HG03342 (cell line): ENCODE measurements at regions not wholly inside any gene's neighbourhood (a gene's known extent, or its start where the extent isn't known, plus 50 kb on each side); places are given as distances from the start of the nearest gene placed in this dataset.
A peak's percentile ranks its signal among the peaks of the same experiment; 100 is the strongest.

Experiments
- ATAC-seq: cut with Tn5 transposase; IDR thresholded peaks from one replicate; pipeline ENCODE4 v1.9.1; 2021; ENCODE audit warnings: mild to moderate bottlenecking, moderate library complexity; ENCODE audit not compliant: unreplicated experiment

DNA sequence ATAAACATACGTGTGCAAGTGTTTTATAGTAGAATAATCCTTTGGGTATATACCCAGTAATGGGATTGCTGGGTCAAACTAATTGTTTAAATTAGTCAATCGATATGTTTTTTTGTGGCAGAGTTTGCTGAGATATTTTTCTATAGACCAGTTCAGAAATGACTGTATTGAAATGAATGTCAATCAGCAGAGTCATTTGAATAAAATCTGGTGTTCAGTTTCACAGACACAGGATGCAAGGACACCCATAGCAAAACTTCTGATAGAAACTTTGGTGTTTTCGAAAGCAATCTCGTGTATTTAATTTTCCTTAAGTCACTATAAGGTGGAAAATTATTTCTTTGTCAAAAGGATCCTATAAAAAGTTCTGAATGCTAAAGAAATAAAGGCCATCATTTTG is 434.4 kb downstream of the RAP2B start:
- ATAC-seq: no peak

DNA sequence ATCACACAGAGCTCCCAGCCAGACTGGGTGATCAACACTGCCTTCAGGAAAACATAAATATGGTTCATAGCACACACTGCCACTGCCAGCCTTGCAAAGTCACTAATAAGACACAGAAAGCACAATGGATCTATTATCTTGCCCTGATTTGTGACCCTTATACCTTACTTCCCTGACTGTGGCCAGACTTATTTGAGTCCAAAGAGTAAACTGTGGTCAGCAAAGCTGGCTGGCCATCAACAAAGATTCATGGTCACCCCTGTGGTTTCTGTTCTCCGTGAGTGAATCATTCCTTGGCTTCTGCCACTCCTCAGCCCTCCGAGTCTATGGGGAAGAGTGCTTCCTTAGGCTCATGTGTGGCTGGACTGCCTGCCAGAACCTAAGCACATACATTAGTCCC is 437.7 kb downstream of the RAP2B start:
- no peak for ATAC-seq

- ATAC-seq: no peak
Observed at GRCh38 chr3:153600896-153601295, 438.9 kb downstream of the RAP2B start.

GRCh38 chr3:153601374-153601853 is 439.4 kb downstream of the RAP2B start:
- ATAC-seq: no peak

GRCh38 chr3:153602801-153603200 is 440.8 kb downstream of the RAP2B start:
- no peak for ATAC-seq

GRCh38 chr3:153614140-153614539 is 452.1 kb downstream of the RAP2B start:
- no peak for ATAC-seq

DNA sequence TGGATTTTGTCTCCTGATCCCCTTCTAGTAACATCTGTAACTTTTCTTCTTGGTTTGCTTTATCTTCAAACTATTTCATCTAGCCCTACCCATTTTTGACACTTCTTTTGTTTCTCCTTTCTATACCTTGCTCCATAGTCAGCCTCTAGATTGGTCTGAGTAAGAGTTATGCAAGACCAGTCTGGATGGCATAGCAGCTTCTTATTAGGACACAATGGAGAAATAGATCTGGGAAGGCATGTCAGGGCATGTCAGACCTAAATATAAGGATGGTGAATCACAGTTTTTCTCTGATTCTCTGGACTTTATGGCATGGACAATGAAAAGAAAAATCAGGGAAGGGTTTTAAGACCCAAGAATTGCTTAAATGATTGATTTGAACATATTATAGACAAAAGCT is 452.5 kb downstream of the RAP2B start:
- no peak for ATAC-seq

- ATAC-seq: no peak
Observed at GRCh38 chr3:153615863-153616262, 453.8 kb downstream of the RAP2B start.

DNA sequence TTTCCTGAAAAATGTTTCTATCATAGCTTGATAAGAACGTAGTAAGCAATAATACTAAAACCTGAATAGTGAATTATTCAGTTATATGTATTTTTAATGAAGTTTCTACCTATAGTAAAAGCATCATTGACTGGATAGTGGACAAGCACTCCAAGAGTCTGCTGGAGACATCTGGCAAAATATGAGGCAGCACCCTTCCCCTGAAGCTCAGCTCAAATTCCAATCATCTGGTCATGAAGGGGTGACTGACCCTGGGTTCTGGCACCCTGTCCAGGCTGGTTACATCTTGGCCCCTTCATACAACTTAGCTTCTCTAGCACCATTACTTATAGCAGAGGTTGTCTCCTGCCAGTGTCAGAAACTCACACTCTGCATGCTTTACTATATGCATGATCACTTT is 455.4 kb downstream of the RAP2B start:
- no peak for ATAC-seq

GRCh38 chr3:153618176-153618575 is 456.1 kb downstream of the RAP2B start:
- no peak for ATAC-seq

DNA sequence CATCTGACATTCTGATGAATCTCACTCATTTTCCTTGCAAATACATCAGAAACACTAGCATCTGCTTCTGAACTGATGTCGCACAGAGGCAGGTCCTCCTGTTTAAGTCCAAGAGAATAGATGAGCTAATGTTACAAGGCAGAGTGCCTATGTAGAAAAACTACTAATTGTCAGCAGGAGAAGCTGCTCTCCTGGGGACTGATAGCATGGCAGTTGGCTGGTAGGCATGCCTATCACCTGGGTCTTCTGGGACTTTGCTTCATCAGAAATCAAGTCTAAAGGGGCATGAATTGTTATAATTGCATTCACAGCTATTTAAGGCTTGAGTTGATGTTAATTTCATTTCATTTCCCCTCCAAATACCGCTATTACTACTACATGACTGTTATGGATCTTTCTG is 457.2 kb downstream of the RAP2B start:
- no peak for ATAC-seq

DNA sequence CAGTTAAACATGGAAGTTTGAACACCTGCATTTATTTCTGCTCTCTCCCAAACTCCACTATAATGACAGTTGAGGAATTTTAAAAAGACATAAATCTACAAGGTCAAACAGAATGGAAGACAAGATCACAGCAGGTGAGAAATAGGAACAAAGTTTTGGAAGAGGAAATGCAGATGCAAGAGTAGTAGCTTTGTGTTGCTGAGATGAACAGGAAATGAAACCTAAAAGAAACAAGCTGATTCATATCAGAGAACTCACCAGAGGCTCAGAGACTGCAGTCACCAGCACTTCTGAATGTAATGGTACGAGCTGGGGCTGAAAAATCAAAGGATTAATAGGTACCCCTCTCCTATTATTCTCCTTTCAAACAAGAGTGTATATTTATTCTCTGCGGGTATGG is 459.9 kb downstream of the RAP2B start:
- peak; percentile 99 for ATAC-seq

DNA sequence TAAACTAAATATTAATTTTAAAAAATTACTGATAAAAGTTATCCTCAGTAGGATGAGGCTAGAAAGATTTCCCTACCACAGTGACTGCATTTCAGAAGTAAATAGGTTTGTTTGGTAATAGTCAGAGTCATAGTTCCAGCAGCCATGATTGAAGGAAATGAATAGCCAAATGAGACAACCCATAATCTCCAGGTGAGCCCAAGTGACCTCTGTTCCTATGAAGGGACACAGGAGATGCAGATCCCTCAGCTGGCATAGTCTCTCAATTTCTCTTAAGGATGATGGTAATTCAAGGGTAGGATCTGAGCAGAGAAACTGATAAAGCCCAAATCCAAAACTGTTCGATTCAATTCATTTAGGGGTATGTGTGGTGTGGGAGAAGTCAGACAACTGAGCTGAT is 461.8 kb downstream of the RAP2B start:
- no peak for ATAC-seq

DNA sequence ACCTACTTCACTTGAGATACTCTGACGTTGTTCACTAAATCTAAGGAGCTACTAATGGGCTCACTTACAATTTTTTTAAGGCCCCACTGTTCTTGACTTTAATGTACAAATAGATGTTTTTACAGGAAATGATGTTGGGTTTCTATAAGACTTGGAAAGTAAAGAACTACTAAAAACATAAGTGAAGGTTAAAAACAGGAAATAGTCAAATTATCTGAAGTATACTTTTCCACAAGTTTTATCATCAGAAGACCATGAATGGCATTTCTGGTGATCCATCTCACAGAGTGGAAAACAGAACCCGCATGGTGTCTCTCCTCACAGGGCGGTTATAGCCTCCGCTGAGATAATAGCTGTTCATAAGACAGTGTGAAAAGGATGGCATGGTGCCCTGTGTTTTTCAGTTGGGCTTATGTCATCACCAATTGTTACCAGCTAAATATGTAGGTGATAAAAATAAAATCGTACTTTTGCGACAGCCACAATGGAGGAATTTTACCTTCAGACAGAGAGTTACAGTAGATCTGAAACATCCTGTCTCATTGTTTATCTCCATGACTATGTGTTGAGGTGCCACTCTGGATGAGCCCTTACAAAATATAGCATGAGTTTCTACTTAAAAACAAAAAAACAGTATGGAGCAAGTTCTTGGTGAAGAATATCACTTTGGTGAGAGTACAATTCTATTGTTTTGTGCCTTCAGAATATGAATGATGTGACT is 462.4 kb downstream of the RAP2B start:
- ATAC-seq: no peak

DNA sequence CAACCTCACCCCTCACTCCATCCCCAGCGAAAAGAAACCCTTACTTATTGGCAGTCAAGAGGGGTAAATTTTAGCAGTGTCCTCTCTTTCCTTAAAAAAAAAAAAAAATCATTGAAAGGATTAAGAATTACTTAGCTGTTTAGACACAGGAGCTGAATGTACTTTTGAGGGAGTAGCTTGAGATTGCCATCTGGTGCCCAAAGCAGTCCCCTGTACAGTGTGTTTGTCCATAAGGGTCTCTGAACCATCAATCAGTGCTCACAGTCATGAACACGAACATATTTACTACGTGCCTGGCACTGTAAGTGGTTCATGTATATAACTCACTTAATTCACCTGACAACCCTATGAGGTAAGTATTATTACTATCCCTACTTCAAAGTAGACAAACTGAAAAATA is 463.5 kb downstream of the RAP2B start:
- no peak for ATAC-seq

DNA sequence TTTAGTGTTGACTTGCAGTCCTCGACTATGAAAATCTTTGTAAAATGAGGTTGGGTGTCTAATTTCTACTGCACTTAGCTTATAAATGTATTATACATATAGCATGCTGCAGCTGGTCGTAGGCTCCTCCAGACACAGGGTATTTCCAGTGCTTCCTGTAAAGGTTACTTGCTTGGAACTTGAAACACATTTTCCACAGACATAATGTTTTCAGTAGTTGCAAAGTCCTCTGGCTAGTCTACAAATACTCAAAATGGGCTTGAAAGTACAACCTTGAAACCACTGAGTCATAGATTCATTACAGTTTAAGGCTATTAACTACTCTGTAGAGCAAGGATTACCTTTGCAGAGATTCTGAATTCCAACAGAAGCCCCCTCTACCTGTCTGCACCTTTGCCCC is 464.1 kb downstream of the RAP2B start:
- ATAC-seq: no peak

DNA sequence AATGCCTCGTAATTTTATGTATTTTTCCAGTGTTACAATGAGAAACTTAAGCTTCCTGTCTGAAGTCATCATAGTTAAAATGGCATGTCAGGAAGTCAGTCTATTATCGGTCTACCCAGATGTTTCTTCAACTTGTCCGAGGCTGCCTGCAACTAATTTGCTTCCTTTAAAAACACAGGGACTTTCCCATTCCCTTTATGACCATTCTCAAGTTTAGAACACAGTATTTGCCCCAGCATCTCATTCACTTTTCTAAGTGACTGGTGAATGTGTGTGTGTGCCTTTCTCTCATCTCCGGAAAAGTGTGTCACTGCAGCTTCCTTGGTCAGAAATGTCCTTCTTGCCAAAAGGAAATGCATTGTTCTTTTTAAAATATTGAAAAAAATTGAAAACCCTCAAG is 466.6 kb downstream of the RAP2B start:
- ATAC-seq: no peak

DNA sequence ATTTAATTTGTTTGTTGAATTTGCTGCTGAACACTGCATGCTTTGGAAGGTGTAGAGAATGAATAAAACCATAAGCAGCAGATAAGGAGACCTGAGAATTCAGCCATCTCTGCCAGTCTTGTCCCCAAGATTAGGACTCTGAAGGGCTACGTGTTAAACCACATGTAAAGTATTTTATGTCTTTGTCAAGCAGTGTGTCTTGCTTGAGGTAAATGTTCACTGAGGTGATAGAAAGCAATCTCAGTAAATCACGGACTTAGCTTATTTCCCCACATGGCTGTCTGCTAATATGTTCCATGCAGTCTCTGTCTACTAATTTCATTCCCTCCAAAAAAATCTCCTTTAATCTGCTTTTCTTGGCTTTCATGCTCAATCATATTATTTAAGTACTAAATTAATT is 467.1 kb downstream of the RAP2B start:
- no peak for ATAC-seq

DNA sequence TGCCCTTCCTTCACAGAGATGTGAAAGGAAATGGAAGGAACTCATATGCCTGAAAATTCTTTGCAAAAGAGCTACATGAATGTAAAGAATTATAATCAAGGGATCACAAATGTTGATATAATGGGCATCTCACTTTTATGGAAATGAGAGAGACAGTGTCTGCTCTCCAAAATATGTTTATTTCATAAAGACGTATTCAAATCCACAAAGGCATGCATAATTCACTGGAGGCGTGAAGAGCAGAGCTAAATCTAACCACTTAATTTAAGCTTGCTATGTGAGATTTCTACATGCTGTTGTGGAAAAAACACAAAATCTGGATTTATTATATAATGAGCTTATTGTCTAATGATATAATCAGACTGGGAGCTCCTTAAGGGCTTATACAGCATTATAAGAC is 469.1 kb downstream of the RAP2B start:
- no peak for ATAC-seq

DNA sequence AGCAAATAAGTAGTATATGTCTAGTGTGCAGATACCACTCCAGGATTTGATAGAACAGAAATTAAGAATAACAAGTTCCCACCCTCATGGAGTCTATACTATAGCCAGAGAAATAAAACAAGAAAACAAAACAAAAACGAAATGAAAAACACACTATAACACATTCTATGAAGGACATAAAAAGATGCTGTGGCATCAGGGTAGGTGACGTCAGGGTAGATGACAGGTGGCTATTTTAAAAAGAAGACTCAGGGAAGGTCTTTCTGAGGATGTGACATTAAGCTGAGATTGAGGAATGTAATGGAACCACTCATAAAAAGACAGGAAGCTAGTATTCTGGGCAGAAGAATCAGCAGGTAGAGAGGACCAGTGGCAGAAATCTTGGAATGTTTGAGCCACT is 469.6 kb downstream of the RAP2B start:
- ATAC-seq: no peak

GRCh38 chr3:153633407-153633806 is 471.4 kb downstream of the RAP2B start:
- no peak for ATAC-seq

DNA sequence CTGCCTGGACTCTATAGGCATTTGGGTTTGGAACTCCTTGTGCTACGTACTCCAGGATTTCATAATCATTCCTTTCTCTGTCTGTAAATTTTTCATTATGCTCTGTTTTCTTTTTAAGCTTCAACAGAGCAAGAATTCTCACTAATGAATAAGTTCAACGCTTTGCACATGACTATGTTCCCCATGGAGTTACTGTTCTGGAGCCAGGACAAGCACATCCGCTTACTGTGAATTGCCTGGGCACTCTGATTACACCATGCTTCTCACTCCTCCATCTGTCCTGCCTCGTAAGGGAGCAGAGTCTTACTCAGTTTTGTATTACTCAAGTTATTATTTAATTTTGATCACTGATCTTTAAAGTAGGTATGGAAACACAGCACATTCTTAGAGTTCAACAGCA is 472.7 kb downstream of the RAP2B start:
- ATAC-seq: no peak

DNA sequence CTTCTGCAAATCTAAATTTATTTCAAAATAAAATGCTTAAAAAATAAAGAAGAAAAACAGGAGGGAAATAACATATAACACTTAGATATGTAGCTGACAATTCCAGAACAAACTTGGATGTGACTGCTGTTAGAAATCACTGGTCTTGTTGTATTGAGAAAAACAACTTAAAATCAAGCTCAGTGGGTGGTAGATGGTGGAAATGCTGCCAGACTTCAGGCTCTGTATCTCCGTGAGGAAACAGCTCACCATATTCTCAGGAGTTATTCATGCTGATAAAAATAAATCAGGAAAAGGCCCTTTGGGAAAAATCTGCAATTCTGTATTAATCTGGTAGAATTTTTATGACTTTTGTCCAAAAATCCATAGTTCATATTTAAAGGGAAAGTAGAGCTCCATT is 477.6 kb downstream of the RAP2B start:
- no peak for ATAC-seq
